NOMO-1 treated with dmso at 0.1 percent for 144 hours (cell line): ENCODE measurements at regions not wholly inside any gene's neighbourhood (a gene's known extent, or its start where the extent isn't known, plus 50 kb on each side); places are given as distances from the start of the nearest gene placed in this dataset.
"Not testable (repeated sequence)": the region's sequence is repeated elsewhere in the genome, so short reads cannot be mapped to it uniquely, and the experiment has no call there.

Experiments
- DNase-seq: peaks from one replicate; lab custom pipeline; 2025; ENCODE audit not compliant: unreplicated experiment; lab: John Stamatoyannopoulos, UW

DNA sequence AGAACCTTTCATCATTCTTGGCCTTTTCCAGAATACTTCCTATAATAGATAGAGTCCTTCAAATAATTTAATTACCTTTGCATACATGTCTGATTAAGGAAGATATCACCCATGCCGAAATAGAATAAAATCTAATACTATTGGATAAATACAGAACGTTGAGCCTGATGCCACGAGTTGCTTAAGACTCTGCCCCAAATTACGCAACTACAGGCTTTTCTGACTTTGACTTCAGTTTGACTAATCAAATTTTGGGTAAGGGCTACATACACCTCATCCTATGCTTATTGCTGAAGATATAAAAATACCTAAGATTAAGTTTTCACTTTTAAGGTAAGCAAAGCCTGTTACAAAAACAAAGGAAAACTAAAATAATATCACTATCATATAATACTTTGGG lies 1065.1 kb upstream of the NRXN1 start:
- no peak for DNase-seq

- no peak for DNase-seq
Measured at GRCh38 chr2:52084759-52085158, 1052.8 kb upstream of the NRXN1 start.

- no peak for DNase-seq
Measured at GRCh38 chr2:52083214-52083613, 1051.3 kb upstream of the NRXN1 start.

GRCh38 chr2:52082646-52083045 lies 1050.7 kb upstream of the NRXN1 start:
- no peak for DNase-seq

DNA sequence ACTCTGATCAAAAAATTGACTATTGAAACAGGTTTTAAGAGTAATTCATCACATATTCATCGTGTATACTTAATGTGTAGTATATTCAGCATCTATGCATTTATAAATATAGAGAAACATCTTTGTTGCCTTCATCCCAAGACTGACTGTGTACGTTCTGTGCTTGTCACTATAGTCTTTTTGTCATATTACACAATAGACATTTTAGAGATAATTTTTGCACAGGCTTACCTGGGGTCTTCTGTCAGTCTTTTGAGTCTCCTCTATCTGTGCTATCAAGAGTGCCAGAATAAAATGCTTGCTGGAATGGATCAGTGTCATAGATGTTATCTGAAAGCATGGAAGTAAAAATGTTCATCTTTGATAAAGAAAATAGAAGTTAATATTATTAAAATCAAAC lies 1047.7 kb upstream of the NRXN1 start:
- no peak for DNase-seq

DNA sequence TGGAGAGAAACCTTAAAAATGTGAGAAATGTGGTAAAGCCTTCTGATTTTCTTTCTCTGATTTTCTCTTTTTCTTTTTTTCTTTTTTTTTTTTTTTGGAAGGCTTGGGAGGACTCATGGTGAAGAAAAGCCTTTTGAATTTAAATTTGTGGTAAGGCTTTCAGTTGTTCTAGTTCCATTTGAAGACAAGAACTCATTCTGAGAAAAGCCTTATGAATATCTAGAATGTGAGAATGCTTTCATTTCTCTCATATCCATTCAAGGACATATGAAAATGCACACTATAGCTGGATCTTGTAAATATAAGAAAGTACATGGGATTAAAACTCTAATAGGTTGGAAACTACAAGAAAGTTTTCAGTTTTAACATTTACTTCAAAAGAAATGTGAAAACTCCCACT lies 1045.2 kb upstream of the NRXN1 start:
- DNase-seq: no peak

- DNase-seq: no peak
Measured at GRCh38 chr2:52074130-52074719, 1042.3 kb upstream of the NRXN1 start.

GRCh38 chr2:52072949-52073348 lies 1041.0 kb upstream of the NRXN1 start:
- DNase-seq: no peak

DNA sequence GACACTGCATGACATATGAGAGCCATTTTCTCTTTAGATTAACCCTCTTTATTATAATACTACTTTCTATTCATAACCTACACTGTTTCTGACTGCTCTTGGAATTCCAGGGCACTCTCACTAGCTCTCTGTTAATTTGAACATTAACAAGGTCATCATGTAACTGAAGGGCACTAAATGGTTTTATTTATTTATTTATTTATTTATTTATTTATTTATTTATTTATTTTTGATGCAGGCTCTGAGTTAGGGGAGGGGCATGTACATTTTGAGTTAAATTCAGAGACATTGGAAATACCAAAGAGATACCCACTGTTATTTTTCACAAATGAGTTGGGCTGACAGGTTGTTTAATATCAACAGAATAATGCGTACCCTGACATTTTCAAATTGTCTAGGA lies 1038.7 kb upstream of the NRXN1 start:
- no peak for DNase-seq

DNA sequence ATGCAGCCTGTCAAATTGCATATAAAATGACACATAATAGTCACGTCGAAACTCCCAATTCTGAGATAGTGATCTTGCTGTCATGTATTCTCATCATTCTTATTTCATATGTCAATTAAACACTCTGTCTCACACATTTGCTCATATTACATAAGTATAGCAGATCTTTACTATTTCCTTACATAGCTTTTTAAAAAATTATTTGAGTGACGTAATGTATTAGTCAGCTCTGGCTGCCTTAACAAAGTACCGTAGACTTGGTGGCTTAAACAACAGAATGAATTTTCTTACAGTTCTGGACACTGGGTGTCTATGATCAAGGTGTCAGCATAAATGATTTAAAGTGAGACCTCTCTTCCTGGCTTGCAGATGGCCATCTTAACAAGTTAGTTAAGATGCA lies 1032.3 kb upstream of the NRXN1 start:
- no peak for DNase-seq

DNA sequence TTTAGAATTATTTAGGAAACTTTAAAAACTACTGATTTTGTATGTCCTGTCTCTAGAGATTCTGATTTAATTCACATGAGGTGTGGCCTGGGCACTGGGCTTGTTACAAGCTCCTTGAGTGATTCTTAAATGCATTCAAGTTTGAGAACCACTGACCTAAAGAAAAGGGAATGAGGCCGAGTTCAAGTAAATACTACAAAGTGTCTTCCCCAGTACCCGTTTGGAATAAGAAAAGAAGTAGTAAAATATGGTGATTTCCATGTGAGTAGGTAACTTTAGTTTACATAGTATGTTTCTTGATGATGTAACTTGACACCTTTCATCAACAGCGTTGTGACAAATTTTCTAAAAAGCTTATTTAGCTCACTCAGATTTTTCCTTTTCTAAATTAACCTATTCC lies 1022.9 kb upstream of the NRXN1 start:
- DNase-seq: no peak

DNA sequence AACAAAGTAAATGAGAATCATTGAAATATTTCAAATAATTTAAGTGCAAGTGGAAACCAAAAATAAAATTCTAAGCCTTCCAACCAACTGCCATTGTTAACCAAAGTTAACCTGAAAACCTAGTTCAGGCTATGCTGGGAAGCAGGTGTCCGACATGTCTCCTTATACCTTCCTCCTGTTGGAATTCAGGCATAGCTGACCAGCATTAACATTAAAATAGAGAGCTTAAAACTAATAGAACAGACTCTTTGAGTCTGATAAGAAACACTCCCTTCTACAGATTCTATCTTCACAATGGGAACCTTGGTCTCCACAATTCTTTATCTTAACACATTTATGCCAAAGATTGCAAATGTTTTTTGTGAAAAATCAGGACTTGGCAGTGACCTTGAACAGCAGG lies 1004.9 kb upstream of the NRXN1 start:
- DNase-seq: no peak

GRCh38 chr2:52036024-52036423 lies 1004.1 kb upstream of the NRXN1 start:
- no peak for DNase-seq

DNA sequence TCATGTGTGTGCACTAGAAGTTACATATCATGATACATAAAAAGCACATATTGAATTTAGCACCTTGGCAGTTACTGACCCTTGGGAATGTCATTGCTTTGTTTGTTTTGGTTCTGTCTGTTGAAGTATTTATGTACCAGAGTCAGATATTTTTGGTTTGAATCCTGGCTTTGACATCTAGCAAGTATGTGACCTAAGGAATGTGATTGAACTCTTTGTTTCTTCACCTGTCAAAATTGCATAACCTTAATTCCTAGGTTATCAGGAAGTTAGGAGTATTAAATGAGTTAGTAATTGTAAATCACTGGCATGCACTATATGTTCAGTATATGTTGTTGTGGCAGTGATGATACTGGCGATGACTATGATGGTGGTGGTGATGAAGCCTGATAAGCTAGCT lies 1003.5 kb upstream of the NRXN1 start:
- no peak for DNase-seq

DNA sequence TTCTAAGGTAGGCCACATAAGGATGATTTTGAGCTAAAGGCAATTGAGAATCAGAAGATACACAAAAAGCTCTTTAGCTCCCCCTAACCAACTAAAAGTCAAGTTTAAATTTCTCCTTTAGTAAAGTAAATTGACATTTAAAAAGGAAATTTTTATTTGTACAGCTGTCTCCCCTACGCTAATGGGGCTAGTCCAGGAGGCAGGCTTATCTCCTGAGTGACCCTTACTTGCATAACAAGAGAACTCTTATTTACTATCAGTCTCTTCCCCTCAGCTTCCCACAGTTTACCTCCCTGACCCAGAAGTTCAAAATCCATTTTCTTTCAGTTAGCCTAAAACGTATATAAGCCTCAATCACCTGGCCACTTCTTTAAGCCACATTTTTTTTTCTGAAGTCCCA lies 1002.8 kb upstream of the NRXN1 start:
- no peak for DNase-seq

DNA sequence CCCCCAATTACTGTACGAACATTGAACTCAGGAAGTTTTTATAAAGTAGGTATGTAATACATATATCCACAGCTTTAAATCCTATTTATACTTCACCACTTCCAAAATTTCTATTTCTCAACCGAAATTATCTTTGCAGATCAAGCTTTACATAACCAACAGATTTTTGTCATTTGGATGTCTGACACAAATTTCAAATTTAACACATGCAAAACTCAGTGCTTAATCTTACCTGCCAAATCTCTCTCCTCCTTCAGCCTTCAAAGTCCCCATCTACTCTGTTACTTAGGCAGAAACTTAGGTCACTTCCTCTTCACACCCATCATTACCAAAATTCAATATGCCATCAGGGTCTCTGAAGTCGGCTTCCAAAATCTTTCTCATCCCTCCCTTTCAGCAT lies 990.1 kb upstream of the NRXN1 start:
- no peak for DNase-seq

DNA sequence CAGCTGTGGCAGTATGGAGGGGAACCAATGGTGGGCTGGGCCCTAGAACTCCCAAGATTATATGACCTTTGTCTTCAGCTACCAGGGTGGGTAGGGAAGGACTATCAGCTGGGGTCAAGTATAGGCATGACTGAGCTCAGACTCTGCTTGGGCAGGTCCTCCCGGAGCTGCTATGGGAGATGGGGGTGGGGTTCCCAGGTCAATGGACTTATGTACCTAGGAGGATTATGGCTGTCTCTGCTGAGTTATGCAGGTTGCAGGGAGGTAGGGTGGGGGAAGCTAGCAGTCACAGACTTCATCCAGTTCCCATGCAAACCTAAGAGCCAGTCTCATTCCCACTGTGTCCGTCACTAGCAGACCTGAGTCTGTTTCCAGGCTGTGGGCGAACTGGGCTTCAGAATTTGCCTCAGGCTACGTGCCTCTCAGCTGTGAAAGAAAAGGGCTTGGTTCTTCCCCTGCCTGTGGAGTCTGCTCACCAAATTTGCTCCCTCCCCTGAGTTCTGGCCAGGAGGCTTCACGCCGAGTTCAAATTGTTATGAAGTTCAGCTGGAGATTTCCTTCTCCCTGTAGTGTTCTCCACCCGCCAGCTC lies 985.8 kb upstream of the NRXN1 start:
- no peak for DNase-seq

- not testable (repeated sequence) for DNase-seq
Measured at GRCh38 chr2:52006821-52007366, 975.0 kb upstream of the NRXN1 start.

- DNase-seq: no peak
Measured at GRCh38 chr2:52000151-52000855, 968.4 kb upstream of the NRXN1 start.

DNA sequence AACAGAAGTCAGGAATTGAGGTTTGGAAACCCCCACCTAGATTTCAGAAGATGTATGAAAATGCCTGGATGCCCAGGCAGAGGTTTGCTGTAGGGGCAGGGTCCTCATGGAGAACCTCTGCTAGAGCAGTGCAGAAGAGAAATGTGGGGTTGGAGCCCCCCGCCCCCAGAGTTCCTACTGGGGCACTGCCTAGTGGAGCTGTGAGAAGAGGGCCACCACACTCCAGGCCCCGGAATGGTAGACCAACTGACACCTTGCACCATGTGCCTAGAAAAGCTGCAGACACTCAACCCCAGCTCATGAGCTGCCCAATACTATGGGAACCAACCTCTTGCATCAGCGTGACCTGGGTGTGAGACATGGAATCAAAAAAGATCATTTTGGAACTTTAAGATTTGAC lies 967.0 kb upstream of the NRXN1 start:
- no peak for DNase-seq

GRCh38 chr2:51997571-51997970 lies 965.6 kb upstream of the NRXN1 start:
- DNase-seq: no peak

DNA sequence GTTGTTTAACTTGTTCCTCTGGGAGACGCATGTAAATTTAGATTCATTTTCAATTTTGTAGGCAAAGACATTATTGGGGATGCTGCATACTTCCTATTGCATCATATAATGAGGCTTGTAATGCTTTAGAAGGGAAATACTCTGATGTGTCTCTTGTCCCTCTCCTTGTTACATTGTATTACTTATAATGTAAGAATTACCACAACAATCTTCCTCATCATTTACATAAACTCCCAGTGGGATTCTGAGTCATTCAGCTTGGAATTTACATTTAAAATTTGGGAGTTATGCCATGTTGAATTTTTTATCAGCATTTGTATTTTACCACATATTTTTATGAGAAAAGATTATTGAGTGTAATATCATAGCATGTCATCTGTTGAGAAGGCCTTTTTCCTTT lies 963.4 kb upstream of the NRXN1 start:
- no peak for DNase-seq
